GM21526 (cell line): ENCODE measurements at regions not wholly inside any gene's neighbourhood (a gene's known extent, or its start where the extent isn't known, plus 50 kb on each side); places are given as distances from the start of the nearest gene placed in this dataset.

Experiments
- ATAC-seq: cut with Tn5 transposase; IDR thresholded peaks from one replicate; pipeline ENCODE4 v1.9.1; 2021; ENCODE audit warnings: moderate library complexity; ENCODE audit not compliant: unreplicated experiment, low FRiP score

GRCh38 chr22:49073873-49074417, 753.7 kb downstream of the BRD1 start:
- no peak for ATAC-seq

- ATAC-seq: no peak
Observed at GRCh38 chr22:49072996-49073645, 754.6 kb downstream of the BRD1 start.

- ATAC-seq: no peak
Observed at GRCh38 chr22:49070501-49070900, 757.2 kb downstream of the BRD1 start.

GRCh38 chr22:49068861-49069500, 758.7 kb downstream of the BRD1 start:
- no peak for ATAC-seq

- no peak for ATAC-seq
Observed at GRCh38 chr22:49067504-49067903, 760.2 kb downstream of the BRD1 start.

- no peak for ATAC-seq
Observed at GRCh38 chr22:49066619-49067018, 761.1 kb downstream of the BRD1 start.

- ATAC-seq: no peak
Observed at GRCh38 chr22:49064836-49065235, 762.8 kb downstream of the BRD1 start.

GRCh38 chr22:49063545-49063890, 764.2 kb downstream of the BRD1 start:
- ATAC-seq: no peak

- ATAC-seq: no peak
Observed at GRCh38 chr22:49062802-49063544, 764.7 kb downstream of the BRD1 start.

GRCh38 chr22:49062155-49062801, 765.4 kb downstream of the BRD1 start:
- no peak for ATAC-seq

GRCh38 chr22:49057910-49058309, 769.8 kb downstream of the BRD1 start:
- no peak for ATAC-seq

GRCh38 chr22:49056301-49056700, 771.4 kb downstream of the BRD1 start:
- ATAC-seq: no peak

- no peak for ATAC-seq
Observed at GRCh38 chr22:49055406-49055805, 772.3 kb downstream of the BRD1 start.

GRCh38 chr22:49053578-49053977, 774.1 kb downstream of the BRD1 start:
- ATAC-seq: no peak

- no peak for ATAC-seq
Observed at GRCh38 chr22:49052560-49052959, 775.1 kb downstream of the BRD1 start.

- ATAC-seq: no peak
Observed at GRCh38 chr22:49052023-49052538, 775.6 kb downstream of the BRD1 start.

GRCh38 chr22:49051491-49052022, 776.1 kb downstream of the BRD1 start:
- ATAC-seq: no peak

GRCh38 chr22:49049691-49050090, 778.0 kb downstream of the BRD1 start:
- ATAC-seq: no peak

- ATAC-seq: no peak
Observed at GRCh38 chr22:49048591-49048990, 779.1 kb downstream of the BRD1 start.

GRCh38 chr22:49047447-49047846, 780.2 kb downstream of the BRD1 start:
- no peak for ATAC-seq
